ENCODE measurements at regions not wholly inside any gene's neighbourhood (a gene's known extent, or its start where the extent isn't known, plus 50 kb on each side); places are given as distances from the start of the nearest gene placed in this dataset.

DNA sequence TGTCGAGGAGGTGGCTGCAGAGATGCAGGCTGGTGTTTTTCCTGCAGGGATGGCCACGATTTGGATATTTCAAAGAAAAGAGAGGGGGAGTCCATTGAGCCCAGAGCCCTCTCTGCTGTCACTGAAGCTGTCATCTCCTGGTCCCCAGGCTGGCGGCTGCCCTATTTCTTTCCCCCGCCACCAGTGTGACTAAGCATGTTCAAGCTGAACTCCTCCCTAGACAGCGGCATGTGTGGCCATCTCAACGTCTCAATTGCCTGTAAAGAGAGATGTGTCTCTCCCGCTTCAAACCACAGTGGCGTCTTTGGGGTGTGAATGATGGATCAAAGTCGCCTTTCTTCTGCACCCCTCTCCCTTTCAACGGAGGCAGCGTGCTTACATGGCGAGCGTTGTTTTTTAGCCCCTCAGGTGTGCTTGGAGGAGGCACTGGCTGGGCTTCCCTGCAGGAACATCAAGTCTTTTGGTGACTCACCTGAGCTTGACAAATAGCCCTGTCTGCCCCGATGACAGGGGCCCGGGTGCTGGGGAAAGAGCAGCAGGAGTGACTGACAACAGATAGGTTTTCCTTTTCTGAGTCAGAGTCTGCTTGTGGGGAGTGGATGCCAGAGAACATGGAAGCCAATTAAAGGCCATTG lies 346.4 kb upstream of the AJAP1 start:
- no peak for DNase-seq
- TF ChIP-seq, protein P1, sequence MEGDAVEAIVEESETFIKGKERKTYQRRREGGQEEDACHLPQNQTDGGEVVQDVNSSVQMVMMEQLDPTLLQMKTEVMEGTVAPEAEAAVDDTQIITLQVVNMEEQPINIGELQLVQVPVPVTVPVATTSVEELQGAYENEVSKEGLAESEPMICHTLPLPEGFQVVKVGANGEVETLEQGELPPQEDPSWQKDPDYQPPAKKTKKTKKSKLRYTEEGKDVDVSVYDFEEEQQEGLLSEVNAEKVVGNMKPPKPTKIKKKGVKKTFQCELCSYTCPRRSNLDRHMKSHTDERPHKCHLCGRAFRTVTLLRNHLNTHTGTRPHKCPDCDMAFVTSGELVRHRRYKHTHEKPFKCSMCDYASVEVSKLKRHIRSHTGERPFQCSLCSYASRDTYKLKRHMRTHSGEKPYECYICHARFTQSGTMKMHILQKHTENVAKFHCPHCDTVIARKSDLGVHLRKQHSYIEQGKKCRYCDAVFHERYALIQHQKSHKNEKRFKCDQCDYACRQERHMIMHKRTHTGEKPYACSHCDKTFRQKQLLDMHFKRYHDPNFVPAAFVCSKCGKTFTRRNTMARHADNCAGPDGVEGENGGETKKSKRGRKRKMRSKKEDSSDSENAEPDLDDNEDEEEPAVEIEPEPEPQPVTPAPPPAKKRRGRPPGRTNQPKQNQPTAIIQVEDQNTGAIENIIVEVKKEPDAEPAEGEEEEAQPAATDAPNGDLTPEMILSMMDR (IDR thresholded peaks at IDR 0.05; ENCODE audit: low read depth, low read length, missing control alignments): no peak
- Histone ChIP-seq H3K27ac (no peak overlapping the region), H3K27me3 (replicated peaks) (no peaks in the 10 kb centered on the region), H3K36me3 (replicated peaks) (no peaks in the 10 kb centered on the region), H3K4me3 (ENCODE audit: low read depth, low read length) (no peak overlapping the region)
- in situ Hi-C loops (cut with HindIII; ENCODE audit: low pct_ligation_motif_present, low sequenced_read_pairs): no loop called here

DNA sequence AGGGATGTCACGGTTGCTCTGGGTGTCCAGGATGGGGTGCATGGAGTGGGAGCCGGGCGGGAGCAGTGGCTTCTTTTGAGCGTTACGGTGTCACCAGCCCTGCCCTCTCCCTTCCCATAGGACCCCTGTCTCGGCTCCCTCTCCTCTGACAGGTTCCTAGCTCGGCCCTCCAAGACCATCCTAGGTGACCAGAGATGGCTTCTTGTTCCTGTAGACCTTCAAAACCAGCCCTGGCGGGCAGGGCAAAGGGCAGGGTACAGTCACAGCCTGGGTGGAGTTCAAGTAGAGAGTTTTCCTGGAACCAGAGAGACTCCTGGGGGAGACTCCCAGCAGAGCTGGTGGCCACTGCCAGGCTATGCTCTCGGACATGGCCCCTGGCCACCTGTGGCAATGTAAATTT lies 345.6 kb upstream of the AJAP1 start:
- H3K27me3 ChIP-seq (replicated peaks): no peaks in the 10 kb centered on the region
- no peak for DNase-seq
- TF ChIP-seq, protein P1 (IDR thresholded peaks at IDR 0.05; ENCODE audit: low read depth, low read length, missing control alignments): no peak
- no peaks in the 10 kb centered on the region for H3K36me3 ChIP-seq (replicated peaks)
- in situ Hi-C loops (cut with HindIII; ENCODE audit: low pct_ligation_motif_present, low sequenced_read_pairs): no loop called here
- no peak overlapping the region for H3K27ac ChIP-seq
- H3K4me3 ChIP-seq (ENCODE audit: low read depth, low read length): no peak overlapping the region

DNA sequence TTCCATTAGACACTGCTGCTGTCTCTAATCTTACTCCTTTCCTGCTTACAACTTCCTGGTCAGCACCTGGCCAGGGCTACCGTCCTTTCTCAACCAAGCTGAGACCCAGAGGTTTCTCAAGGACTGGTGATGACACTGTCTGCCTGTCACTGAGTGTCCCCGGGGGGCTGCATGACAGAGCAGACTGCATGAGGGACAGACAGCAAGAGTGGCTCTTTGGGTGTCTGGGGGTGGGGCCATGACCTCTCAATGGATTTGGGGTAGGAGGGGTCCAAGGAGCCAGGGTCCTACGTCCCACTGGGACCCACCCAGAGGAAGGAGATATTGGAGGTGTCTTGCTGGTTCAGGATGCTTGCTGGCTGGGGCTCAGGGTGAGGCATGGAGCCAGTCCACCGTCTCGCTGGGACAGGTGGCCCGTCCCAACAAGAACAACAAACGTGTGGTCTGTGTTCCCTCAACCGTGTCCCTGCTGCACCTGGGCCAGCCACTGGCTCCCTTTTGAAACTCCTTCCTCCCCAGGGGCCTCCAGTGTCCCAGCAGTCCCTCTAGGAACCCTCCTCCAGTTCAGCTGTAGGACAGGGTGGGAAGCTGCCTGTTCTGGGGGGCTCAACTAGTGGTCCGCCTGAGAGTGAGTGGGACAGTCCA lies 344.6 kb upstream of the AJAP1 start:
- Histone ChIP-seq H3K27me3 (replicated peaks) (no peaks in the 10 kb centered on the region), H3K27ac (no peak overlapping the region), H3K4me3 (ENCODE audit: low read depth, low read length) (no peak overlapping the region), H3K36me3 (replicated peaks) (no peaks in the 10 kb centered on the region)
- in situ Hi-C loops (cut with HindIII; ENCODE audit: low pct_ligation_motif_present, low sequenced_read_pairs): no loop called here
- TF ChIP-seq, protein P1 (IDR thresholded peaks at IDR 0.05; ENCODE audit: low read depth, low read length, missing control alignments): no peak
- no peak for DNase-seq

DNA sequence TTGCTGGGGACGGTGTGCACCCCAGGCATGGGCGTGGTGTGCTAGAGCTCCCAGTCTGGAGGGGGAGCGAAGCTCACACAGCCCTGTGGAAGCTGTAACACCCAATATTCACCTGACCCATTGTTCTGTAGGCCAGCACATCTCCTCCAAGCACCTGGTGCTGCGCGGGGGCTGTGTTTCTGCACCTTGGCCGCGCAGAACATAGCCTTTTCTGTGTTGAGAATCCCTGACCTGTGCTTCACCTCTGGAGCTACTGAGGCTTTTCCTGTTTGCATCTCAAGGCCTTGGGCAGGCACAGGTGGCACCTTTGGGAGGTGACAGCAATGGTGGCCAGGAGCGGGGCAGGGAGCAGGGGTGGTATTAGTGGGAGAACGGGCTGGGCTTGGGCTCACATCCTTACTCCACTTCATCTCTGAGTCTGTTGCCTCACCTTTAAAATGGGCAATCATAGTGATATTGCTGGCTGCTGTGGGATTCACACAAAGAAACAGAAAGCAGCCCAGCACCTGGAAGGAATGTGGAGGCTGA lies 343.9 kb upstream of the AJAP1 start:
- Histone ChIP-seq H3K27ac (no peak overlapping the region), H3K4me3 (ENCODE audit: low read depth, low read length) (no peak overlapping the region), H3K27me3 (replicated peaks) (no peaks in the 10 kb centered on the region), H3K36me3 (replicated peaks) (no peaks in the 10 kb centered on the region)
- TF ChIP-seq, protein P1 (IDR thresholded peaks at IDR 0.05; ENCODE audit: low read depth, low read length, missing control alignments): no peak
- in situ Hi-C loops (cut with HindIII; ENCODE audit: low pct_ligation_motif_present, low sequenced_read_pairs): no loop called here
- DNase-seq: no peak

DNA sequence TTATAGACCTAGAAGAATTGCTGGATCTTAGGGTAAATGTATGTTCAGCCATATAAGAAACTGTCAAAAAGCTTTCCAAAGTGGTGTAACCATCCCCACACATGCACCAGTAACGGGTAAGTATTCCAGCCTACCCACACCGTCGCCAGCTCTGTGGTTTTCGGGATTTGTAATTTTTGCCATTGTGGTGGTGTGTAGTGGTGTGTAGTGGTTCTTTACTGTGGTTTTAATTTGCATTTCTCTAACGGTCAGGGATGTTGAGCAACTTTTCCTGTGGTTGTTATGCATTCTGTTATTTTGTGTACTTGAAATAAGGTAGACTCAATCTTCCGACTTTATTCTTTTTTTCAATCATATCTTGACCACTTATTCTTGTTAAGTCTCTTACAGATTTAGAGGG lies 342.4 kb upstream of the AJAP1 start:
- no peak for DNase-seq
- TF ChIP-seq, protein P1 (IDR thresholded peaks at IDR 0.05; ENCODE audit: low read depth, low read length, missing control alignments): no peak
- in situ Hi-C loops (cut with HindIII; ENCODE audit: low pct_ligation_motif_present, low sequenced_read_pairs): no loop called here
- no peak overlapping the region for H3K4me3 ChIP-seq (ENCODE audit: low read depth, low read length)
- no peaks in the 10 kb centered on the region for H3K36me3 ChIP-seq (replicated peaks)
- H3K27me3 ChIP-seq (replicated peaks): no peaks in the 10 kb centered on the region
- H3K27ac ChIP-seq: no peak overlapping the region

Data from brain microvascular endothelial cell (primary cell).